Stimulated activated CD8-positive, alpha-beta memory T cell treated with anti-CD3 and anti-CD28 coated beads, Interleukin-7, amount 100 ng/mL, for 48 hours (primary cell): ENCODE measurements at regions not wholly inside any gene's neighbourhood (a gene's known extent, or its start where the extent isn't known, plus 50 kb on each side); places are given as distances from the start of the nearest gene placed in this dataset.

Experiments
- DNase-seq, 2 donors: peaks; one replicate each; pipeline ENCODE4 v3.0.0-alpha.2; 2020; ENCODE audit warnings: low read depth in 1 of 2; ENCODE audit errors: extremely low read depth in 1 of 2

GRCh38 chr3:118754406-118755252 lies 280.0 kb downstream of the IGSF11 start:
- no peak for DNase-seq

- no peak for DNase-seq
Observed at GRCh38 chr3:118755253-118755801, 279.3 kb downstream of the IGSF11 start.

- no peak for DNase-seq
Observed at GRCh38 chr3:118760585-118761290, 273.9 kb downstream of the IGSF11 start.

- no peak for DNase-seq
Observed at GRCh38 chr3:118761291-118761606, 273.4 kb downstream of the IGSF11 start.

- DNase-seq, result no peak
Observed at GRCh38 chr3:118765636-118766305, 268.9 kb downstream of the IGSF11 start.

GRCh38 chr3:118766306-118766669 lies 268.4 kb downstream of the IGSF11 start:
- DNase-seq, result no peak

- DNase-seq, result no peak
Observed at GRCh38 chr3:118772036-118772435, 262.6 kb downstream of the IGSF11 start.

GRCh38 chr3:118772547-118773011 lies 262.1 kb downstream of the IGSF11 start:
- no peak for DNase-seq

GRCh38 chr3:118775021-118775420 lies 259.6 kb downstream of the IGSF11 start:
- DNase-seq, result no peak

GRCh38 chr3:118778201-118778600 lies 256.4 kb downstream of the IGSF11 start:
- no peak for DNase-seq

- DNase-seq, result no peak
Observed at GRCh38 chr3:118781232-118781631, 253.4 kb downstream of the IGSF11 start.

- DNase-seq, result no peak
Observed at GRCh38 chr3:118781839-118782238, 252.8 kb downstream of the IGSF11 start.

- DNase-seq, result no peak
Observed at GRCh38 chr3:118782755-118783202, 251.9 kb downstream of the IGSF11 start.

- no peak for DNase-seq
Observed at GRCh38 chr3:118785415-118785814, 249.2 kb downstream of the IGSF11 start.

GRCh38 chr3:118791246-118791645 lies 243.4 kb downstream of the IGSF11 start:
- no peak for DNase-seq

GRCh38 chr3:118792191-118792590 lies 242.5 kb downstream of the IGSF11 start:
- DNase-seq, result no peak

GRCh38 chr3:118793176-118793575 lies 241.5 kb downstream of the IGSF11 start:
- DNase-seq, result no peak

GRCh38 chr3:118799303-118799702 lies 235.3 kb downstream of the IGSF11 start:
- DNase-seq, result no peak

- DNase-seq, result no peak
Observed at GRCh38 chr3:118801899-118802298, 232.7 kb downstream of the IGSF11 start.

- no peak for DNase-seq
Observed at GRCh38 chr3:118802325-118803095, 232.1 kb downstream of the IGSF11 start.

- DNase-seq, result no peak
Observed at GRCh38 chr3:118803096-118803476, 231.6 kb downstream of the IGSF11 start.
